GM12878 (cell line): ENCODE measurements at regions not wholly inside any gene's neighbourhood (a gene's known extent, or its start where the extent isn't known, plus 50 kb on each side); places are given as distances from the start of the nearest gene placed in this dataset.

Source experiments
- ATAC-seq: fragments of 200-7000 bp; cut with Tn5 transposase; 3 replicates; pipeline ENCODE4 v1.9.1; 2020; ENCODE audit warnings: mild to moderate bottlenecking, moderate library complexity
- BruUV-seq: library from RNA; stranded (reverse); fragments of 400-500 nt; replicated peaks from 2 replicates; lab custom pipeline; 2021; lab: Mats Ljungman, UMichigan
- CTCF ChIA-PET: fragments of 300-600 bp; sonication (Branson Sonifier 250); formaldehyde crosslinking; extraction: SDS; loops from one replicate; lab custom pipeline; 2021; ENCODE audit warnings: inconsistent platforms; lab: Yijun Ruan, JAX
- POLR2A ChIA-PET: fragments of 350-600 bp; formaldehyde crosslinking; extraction: SDS; loops from one replicate; lab custom pipeline; 2021; ENCODE audit warnings: inconsistent platforms; lab: Charles Lee
- RAD21 ChIA-PET: fragments of 300-600 bp; sonication (Branson Sonifier 250); formaldehyde crosslinking; loops from one replicate; lab custom pipeline; 2023; ENCODE audit warnings: antibody characterized with exemption; ENCODE audit not compliant: unreplicated experiment; lab: Charles Lee
- SMC1A ChIA-PET: fragments of 300-600 bp; sonication (Branson Sonifier 250); formaldehyde crosslinking; loops from one replicate; lab custom pipeline; 2023; ENCODE audit not compliant: unreplicated experiment, uncharacterized antibody; lab: Charles Lee
- DNase-seq: peaks from one replicate; pipeline ENCODE4 v3.0.0-alpha.2; 2011; ENCODE audit warnings: low read depth, low spot score
- FAIRE-seq: peaks from 3 replicates; lab custom pipeline; 2011; peaks lifted over from hg19 to GRCh38; lab: Jason Lieb, UNC
- H2AFZ ChIP-seq: 2 replicates; pipeline ENCODE4 v1.6.0; 2011; ENCODE audit warnings: low read depth, low read length, control low read depth; ENCODE audit not compliant: control insufficient read depth
- H3K27ac ChIP-seq: 2 replicates; pipeline ENCODE4 v1.5.1; 2011; ENCODE audit warnings: control low read depth; ENCODE audit not compliant: control insufficient read depth, insufficient read depth
- H3K27me3 ChIP-seq, 2 experiments: replicated peaks in 1 of 2; 2 replicates each; pipeline versions ENCODE4 v1.6.0 to v1.6.1; 2011; ENCODE audit warnings: low read length in 1 of 2; ENCODE audit not compliant: control insufficient read depth in 2 of 2, insufficient read depth in 2 of 2
- H3K36me3 ChIP-seq, 2 experiments: 2 replicates each; pipeline ENCODE4 v1.5.1; 2011; ENCODE audit warnings: low read length in 1 of 2; ENCODE audit not compliant: control insufficient read depth in 2 of 2, insufficient read depth in 2 of 2
- H3K4me1 ChIP-seq: 2 replicates; pipeline ENCODE4 v1.6.1; 2011; ENCODE audit warnings: mild to moderate bottlenecking, low read length, moderate library complexity, mixed read lengths; ENCODE audit not compliant: control insufficient read depth, insufficient read depth
- H3K4me2 ChIP-seq: 2 replicates; pipeline ENCODE4 v1.6.0; 2011; ENCODE audit warnings: control low read depth; ENCODE audit not compliant: control insufficient read depth, insufficient read depth
- H3K4me3 ChIP-seq: fragments of 200-600 bp; sonication (generic); 2 replicates; pipeline ENCODE4 v1.5.1; 2016
- H3K79me2 ChIP-seq: 2 replicates; pipeline ENCODE4 v1.6.0; 2011; ENCODE audit warnings: low read length; ENCODE audit not compliant: control insufficient read depth, insufficient read depth
- H3K9ac ChIP-seq: 2 replicates; pipeline ENCODE4 v1.8.0; 2011; ENCODE audit warnings: low read length, control low read depth, mixed read lengths; ENCODE audit not compliant: control insufficient read depth, insufficient read depth
- H3K9me3 ChIP-seq: replicated peaks from 3 replicates; pipeline ENCODE4 v1.5.1; 2011; ENCODE audit warnings: mild to moderate bottlenecking, low read length; ENCODE audit not compliant: control insufficient read depth, insufficient read depth
- H4K20me1 ChIP-seq: 2 replicates; pipeline ENCODE4 v1.6.0; 2011; ENCODE audit not compliant: control insufficient read depth, insufficient read depth
- ATF7 ChIP-seq: fragments of 450-650 bp; IDR thresholded peaks from 2 replicates; pipeline ENCODE4 v1.6.1; 2016; ENCODE audit warnings: low read depth, mild to moderate bottlenecking
- BHLHE40 ChIP-seq, 2 experiments: fragments of 450-650 bp in 1 of 2; IDR thresholded peaks; 2 replicates each; pipeline ENCODE4 v1.6.1; 2011 to 2017; ENCODE audit warnings: low read depth in 2 of 2, borderline replicate concordance in 1 of 2, improper control_type of control experiment in 1 of 2, low read length in 1 of 2, mild to moderate bottlenecking in 1 of 2
- CBFB ChIP-seq: IDR thresholded peaks from 2 replicates; pipeline ENCODE4 v1.6.1; 2016; ENCODE audit warnings: antibody characterized with exemption, low read depth
- CHD1 ChIP-seq: IDR thresholded peaks from 2 replicates; pipeline ENCODE4 v1.6.1; 2012; ENCODE audit warnings: low read depth, low read length, improper control_type of control experiment
- GABPA ChIP-seq: IDR thresholded peaks from 2 replicates; pipeline ENCODE4 v1.6.1; 2014; ENCODE audit warnings: antibody characterized with exemption, low read depth, mild to moderate bottlenecking, inconsistent platforms
- KLF5 ChIP-seq: fragments of 450-650 bp; IDR thresholded peaks from 2 replicates; pipeline ENCODE4 v1.6.1; 2014; ENCODE audit warnings: mild to moderate bottlenecking; ENCODE audit not compliant: partially characterized antibody
- MEF2B ChIP-seq: fragments of 450-650 bp; IDR thresholded peaks from 2 replicates; pipeline ENCODE4 v1.6.1; 2018; ENCODE audit warnings: mild to moderate bottlenecking, moderate library complexity; ENCODE audit not compliant: partially characterized antibody, poor library complexity, severe bottlenecking
- NFYB ChIP-seq: IDR thresholded peaks from 2 replicates; pipeline ENCODE4 v1.6.1; 2011; ENCODE audit warnings: low read depth, mild to moderate bottlenecking, low read length, improper control_type of control experiment, moderate library complexity; ENCODE audit not compliant: insufficient read depth
- RB1 ChIP-seq: fragments of 450-650 bp; formaldehyde crosslinking; IDR thresholded peaks from 2 replicates; pipeline ENCODE4 v1.6.1; 2017; ENCODE audit warnings: mild to moderate bottlenecking, borderline replicate concordance
- SMAD1 ChIP-seq: fragments of 450-650 bp; IDR thresholded peaks from 2 replicates; pipeline ENCODE4 v1.6.1; 2018; ENCODE audit warnings: mild to moderate bottlenecking, low read depth; ENCODE audit not compliant: partially characterized antibody
- SMC3 ChIP-seq: IDR thresholded peaks from 2 replicates; pipeline ENCODE4 v1.6.1; 2011; ENCODE audit warnings: low read length, improper control_type of control experiment, borderline replicate concordance
- ZBED1 ChIP-seq: IDR thresholded peaks from 2 replicates; pipeline ENCODE4 v1.6.1; 2016; ENCODE audit warnings: borderline replicate concordance
- ZNF622 ChIP-seq: fragments of 450-650 bp; IDR thresholded peaks from 2 replicates; pipeline ENCODE4 v1.6.1; 2017; ENCODE audit warnings: mild to moderate bottlenecking, inconsistent platforms
- ZZZ3 ChIP-seq: IDR thresholded peaks from 2 replicates; pipeline ENCODE4 v1.6.1; 2011; ENCODE audit warnings: low read depth; ENCODE audit not compliant: control insufficient read depth, insufficient read length
- in situ Hi-C: fragments of 300-500 bp; cut with MboI; formaldehyde crosslinking; loops from 9 replicates; pipeline ENCODE4 v1.14.3; 2018; ENCODE audit warnings: mixed read lengths
- intact Hi-C: fragments of 100-400 bp; cut with micrococcal nuclease; formaldehyde crosslinking; loops from one replicate; pipeline ENCODE4 v1.14.2; 2022; ENCODE audit not compliant: unreplicated experiment
- TF ChIP-seq, protein P1 (sequence below): fragments of 450-650 bp; IDR thresholded peaks from 2 replicates; pipeline ENCODE4 v1.6.1; 2017; ENCODE audit warnings: antibody characterized with exemption, mild to moderate bottlenecking, moderate library complexity
- TF ChIP-seq, protein P2 (sequence below): fragments of 450-650 bp; IDR thresholded peaks from 2 replicates; pipeline ENCODE4 v1.6.1; 2017; ENCODE audit warnings: borderline replicate concordance
- TF ChIP-seq, protein P3 (sequence below): fragments of 450-650 bp; formaldehyde crosslinking; IDR thresholded peaks from 2 replicates; pipeline ENCODE4 v1.5.0; 2022; ENCODE audit warnings: mild to moderate bottlenecking, missing genetic modification characterization

DNA sequence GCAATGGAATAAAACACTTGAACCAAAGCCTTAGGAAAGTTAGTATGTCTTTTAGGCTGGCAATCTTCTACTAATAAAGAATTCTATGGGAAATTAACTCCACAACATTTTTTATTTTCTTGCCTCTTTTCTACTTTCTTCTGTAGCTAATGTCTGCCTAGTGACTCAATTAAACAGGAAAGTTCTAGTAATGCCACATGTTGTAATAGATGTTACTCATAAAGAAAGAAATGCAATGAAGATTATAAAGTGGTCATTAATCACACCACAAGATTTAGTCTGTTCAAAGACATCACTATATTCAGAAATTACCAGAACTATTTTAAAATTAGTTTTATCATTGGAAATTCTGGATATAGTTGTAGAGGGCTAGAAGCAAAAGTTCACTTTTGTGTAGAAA is 329.7 kb downstream of the SI start:
- no peak overlapping the region for H2AFZ ChIP-seq
- no peaks in the 10 kb centered on the region for H3K27me3 ChIP-seq
- H3K27ac ChIP-seq = no peak overlapping the region
- no peak overlapping the region for H3K4me2 ChIP-seq
- ChIA-PET POLR2A (no interaction called here), CTCF (no interaction called here), SMC1A (no interaction called here), RAD21 (no interaction called here)
- no peaks in the 10 kb centered on the region for H3K4me1 ChIP-seq
- in situ Hi-C loops = no loop called here
- intact Hi-C loops = no loop called here
- no TSS peak for BruUV-seq
- FAIRE-seq = no peak
- no peak overlapping the region for H3K9ac ChIP-seq
- ATAC-seq = no peak
- H3K4me3 ChIP-seq = no peak overlapping the region
- H3K36me3 ChIP-seq = no peaks in the 10 kb centered on the region
- H3K79me2 ChIP-seq = no peaks in the 10 kb centered on the region
- no peaks in the 10 kb centered on the region for H3K9me3 ChIP-seq
- H4K20me1 ChIP-seq = no peaks in the 10 kb centered on the region
- no peak for DNase-seq
- no peak for TF ChIP-seq RB1
- TF ChIP-seq BHLHE40 (IDR thresholded peaks at IDR 0.05; ENCODE audit: borderline replicate concordance in 1 of 2, low read depth in 2 of 2, low read length in 1 of 2) = no peak
- no peak for TF ChIP-seq ZBED1
- TF ChIP-seq, protein P1, sequence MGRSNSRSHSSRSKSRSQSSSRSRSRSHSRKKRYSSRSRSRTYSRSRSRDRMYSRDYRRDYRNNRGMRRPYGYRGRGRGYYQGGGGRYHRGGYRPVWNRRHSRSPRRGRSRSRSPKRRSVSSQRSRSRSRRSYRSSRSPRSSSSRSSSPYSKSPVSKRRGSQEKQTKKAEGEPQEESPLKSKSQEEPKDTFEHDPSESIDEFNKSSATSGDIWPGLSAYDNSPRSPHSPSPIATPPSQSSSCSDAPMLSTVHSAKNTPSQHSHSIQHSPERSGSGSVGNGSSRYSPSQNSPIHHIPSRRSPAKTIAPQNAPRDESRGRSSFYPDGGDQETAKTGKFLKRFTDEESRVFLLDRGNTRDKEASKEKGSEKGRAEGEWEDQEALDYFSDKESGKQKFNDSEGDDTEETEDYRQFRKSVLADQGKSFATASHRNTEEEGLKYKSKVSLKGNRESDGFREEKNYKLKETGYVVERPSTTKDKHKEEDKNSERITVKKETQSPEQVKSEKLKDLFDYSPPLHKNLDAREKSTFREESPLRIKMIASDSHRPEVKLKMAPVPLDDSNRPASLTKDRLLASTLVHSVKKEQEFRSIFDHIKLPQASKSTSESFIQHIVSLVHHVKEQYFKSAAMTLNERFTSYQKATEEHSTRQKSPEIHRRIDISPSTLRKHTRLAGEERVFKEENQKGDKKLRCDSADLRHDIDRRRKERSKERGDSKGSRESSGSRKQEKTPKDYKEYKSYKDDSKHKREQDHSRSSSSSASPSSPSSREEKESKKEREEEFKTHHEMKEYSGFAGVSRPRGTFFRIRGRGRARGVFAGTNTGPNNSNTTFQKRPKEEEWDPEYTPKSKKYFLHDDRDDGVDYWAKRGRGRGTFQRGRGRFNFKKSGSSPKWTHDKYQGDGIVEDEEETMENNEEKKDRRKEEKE = no peak
- TF ChIP-seq KLF5 = no peak
- TF ChIP-seq ZZZ3 = no peak
- no peak for TF ChIP-seq MEF2B
- TF ChIP-seq, protein P2, sequence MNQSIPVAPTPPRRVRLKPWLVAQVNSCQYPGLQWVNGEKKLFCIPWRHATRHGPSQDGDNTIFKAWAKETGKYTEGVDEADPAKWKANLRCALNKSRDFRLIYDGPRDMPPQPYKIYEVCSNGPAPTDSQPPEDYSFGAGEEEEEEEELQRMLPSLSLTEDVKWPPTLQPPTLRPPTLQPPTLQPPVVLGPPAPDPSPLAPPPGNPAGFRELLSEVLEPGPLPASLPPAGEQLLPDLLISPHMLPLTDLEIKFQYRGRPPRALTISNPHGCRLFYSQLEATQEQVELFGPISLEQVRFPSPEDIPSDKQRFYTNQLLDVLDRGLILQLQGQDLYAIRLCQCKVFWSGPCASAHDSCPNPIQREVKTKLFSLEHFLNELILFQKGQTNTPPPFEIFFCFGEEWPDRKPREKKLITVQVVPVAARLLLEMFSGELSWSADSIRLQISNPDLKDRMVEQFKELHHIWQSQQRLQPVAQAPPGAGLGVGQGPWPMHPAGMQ = no peak
- TF ChIP-seq CHD1 = no peak
- TF ChIP-seq ZNF622 = no peak
- no peak for TF ChIP-seq SMAD1
- no peak for TF ChIP-seq SMC3
- TF ChIP-seq, protein P3, sequence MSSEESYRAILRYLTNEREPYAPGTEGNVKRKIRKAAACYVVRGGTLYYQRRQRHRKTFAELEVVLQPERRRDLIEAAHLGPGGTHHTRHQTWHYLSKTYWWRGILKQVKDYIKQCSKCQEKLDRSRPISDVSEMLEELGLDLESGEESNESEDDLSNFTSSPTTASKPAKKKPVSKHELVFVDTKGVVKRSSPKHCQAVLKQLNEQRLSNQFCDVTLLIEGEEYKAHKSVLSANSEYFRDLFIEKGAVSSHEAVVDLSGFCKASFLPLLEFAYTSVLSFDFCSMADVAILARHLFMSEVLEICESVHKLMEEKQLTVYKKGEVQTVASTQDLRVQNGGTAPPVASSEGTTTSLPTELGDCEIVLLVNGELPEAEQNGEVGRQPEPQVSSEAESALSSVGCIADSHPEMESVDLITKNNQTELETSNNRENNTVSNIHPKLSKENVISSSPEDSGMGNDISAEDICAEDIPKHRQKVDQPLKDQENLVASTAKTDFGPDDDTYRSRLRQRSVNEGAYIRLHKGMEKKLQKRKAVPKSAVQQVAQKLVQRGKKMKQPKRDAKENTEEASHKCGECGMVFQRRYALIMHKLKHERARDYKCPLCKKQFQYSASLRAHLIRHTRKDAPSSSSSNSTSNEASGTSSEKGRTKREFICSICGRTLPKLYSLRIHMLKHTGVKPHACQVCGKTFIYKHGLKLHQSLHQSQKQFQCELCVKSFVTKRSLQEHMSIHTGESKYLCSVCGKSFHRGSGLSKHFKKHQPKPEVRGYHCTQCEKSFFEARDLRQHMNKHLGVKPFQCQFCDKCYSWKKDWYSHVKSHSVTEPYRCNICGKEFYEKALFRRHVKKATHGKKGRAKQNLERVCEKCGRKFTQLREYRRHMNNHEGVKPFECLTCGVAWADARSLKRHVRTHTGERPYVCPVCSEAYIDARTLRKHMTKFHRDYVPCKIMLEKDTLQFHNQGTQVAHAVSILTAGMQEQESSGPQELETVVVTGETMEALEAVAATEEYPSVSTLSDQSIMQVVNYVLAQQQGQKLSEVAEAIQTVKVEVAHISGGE (CRISPR knock-in tag) = no peak
- TF ChIP-seq GABPA = no peak
- TF ChIP-seq ATF7 = no peak
- no peak for TF ChIP-seq NFYB
- TF ChIP-seq CBFB = no peak
